ENCODE measurements at regions not wholly inside any gene's neighbourhood (a gene's known extent, or its start where the extent isn't known, plus 50 kb on each side); places are given as distances from the start of the nearest gene placed in this dataset.

GRCh38 chr16:86889974-86890373 lies 311.6 kb downstream of the FOXL1 start:
- TF ChIP-seq POLR2A (IDR thresholded peaks at IDR 0.05) (no peak), CTCF (IDR thresholded peaks at IDR 0.05) (no peak)

Data from heart left ventricle (tissue), 13 donors.